ENCODE measurements at regions not wholly inside any gene's neighbourhood (a gene's known extent, or its start where the extent isn't known, plus 50 kb on each side); places are given as distances from the start of the nearest gene placed in this dataset.
"Not testable (repeated sequence)": the region's sequence is repeated elsewhere in the genome, so short reads cannot be mapped to it uniquely, and the experiment has no call there.

DNA sequence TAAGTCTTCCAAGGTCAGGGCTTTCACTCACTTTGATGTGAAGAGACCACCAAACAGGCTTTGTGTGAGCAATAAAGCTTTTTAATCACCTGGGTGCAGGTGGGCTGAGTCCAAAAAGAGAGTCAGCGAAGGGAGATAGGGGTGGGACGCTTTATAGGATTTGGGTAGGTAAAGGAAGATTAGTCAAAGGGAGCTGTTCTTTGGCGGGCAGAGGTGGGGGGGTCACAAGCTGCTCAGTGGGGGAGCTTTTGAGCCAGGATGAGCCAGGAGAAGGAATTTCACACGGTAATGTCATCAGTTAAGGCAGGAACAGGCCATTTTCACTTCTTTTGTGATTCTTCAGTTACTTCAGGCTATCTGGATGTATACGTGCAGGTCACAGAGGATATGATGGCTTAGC lies 553.8 kb downstream of the ADGRL2 start:
- not testable (repeated sequence) for TF ChIP-seq POLR2A (IDR thresholded peaks at IDR 0.05)
- TF ChIP-seq, protein P1, sequence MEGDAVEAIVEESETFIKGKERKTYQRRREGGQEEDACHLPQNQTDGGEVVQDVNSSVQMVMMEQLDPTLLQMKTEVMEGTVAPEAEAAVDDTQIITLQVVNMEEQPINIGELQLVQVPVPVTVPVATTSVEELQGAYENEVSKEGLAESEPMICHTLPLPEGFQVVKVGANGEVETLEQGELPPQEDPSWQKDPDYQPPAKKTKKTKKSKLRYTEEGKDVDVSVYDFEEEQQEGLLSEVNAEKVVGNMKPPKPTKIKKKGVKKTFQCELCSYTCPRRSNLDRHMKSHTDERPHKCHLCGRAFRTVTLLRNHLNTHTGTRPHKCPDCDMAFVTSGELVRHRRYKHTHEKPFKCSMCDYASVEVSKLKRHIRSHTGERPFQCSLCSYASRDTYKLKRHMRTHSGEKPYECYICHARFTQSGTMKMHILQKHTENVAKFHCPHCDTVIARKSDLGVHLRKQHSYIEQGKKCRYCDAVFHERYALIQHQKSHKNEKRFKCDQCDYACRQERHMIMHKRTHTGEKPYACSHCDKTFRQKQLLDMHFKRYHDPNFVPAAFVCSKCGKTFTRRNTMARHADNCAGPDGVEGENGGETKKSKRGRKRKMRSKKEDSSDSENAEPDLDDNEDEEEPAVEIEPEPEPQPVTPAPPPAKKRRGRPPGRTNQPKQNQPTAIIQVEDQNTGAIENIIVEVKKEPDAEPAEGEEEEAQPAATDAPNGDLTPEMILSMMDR (IDR thresholded peaks at IDR 0.05) = not testable (repeated sequence)

Data from right lobe of liver (tissue), 4 donors.